ENCODE measurements at regions not wholly inside any gene's neighbourhood (a gene's known extent, or its start where the extent isn't known, plus 50 kb on each side); places are given as distances from the start of the nearest gene placed in this dataset.

DNA sequence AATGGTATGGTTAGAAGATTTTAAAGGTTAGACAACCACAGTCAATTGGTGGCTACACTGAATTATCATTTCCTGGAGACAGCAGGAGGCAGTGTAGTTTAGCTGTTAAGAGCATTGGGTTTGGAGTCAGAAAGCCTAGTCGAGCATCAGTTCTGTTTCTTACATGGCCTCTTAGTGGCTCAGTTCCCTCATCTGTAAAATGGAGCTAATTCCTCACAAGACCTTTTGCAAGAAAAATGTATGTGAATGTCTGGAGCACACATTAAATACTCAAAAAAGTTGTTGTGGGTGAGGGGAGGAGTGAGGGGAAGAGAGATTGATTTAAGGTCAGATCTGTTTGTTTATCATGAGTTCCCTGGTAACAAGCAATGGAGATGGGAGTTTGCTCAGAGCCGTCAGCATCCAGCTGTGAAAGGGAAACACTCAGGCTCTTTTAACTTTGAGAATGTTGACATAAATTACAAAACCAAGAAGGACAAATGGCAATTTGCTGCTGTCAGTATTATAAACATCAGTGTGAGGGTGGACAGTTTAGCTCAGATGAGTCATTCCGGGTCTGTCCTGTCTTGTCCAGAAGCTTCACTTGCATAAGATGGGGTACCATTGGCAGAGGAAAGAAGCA lies 98.2 kb upstream of the PGRMC2 start:
- H3K9me3 ChIP-seq = no peaks in the 10 kb centered on the region
- DNase-seq (peak; percentile 10 to 47), ATAC-seq (peak; percentile 42 to 43)
- TF ChIP-seq CTCF (IDR thresholded peaks at IDR 0.05 in 4 of 5, conservative IDR thresholded peaks at IDR 0.05 in 1 of 5) (no peak), POLR2A (IDR thresholded peaks at IDR 0.05) (no peak)
- no peaks in the 10 kb centered on the region for H3K36me3 ChIP-seq
- H3K4me3 ChIP-seq = no peak overlapping the region
- intact Hi-C loops (cut with DNase I; ENCODE audit: low total_unique reads) (loop anchor here (2.0 to 10.0 kb wide), 6 partner anchors 15 to 479 kb away; no protein-coding TSS in a partner anchor), in situ Hi-C loops (cut with MboI; ENCODE audit: low sequenced_read_pairs in 4 of 4) (no loop called here)
- peak overlapping the region; percentile 90 to 92 (median 91) for H3K27ac ChIP-seq
- no peaks in the 10 kb centered on the region for H3K27me3 ChIP-seq
- H3K4me1 ChIP-seq = peaks cover 32 to 41% of the 10 kb centered on the region in 2 donors

- Histone ChIP-seq H3K27me3 (no peaks in the 10 kb centered on the region), H3K4me1 (peaks cover 32 to 44% of the 10 kb centered on the region in 2 donors), H3K27ac (peak overlapping the region; percentile 90 to 92 (median 91)), H3K9me3 (no peaks in the 10 kb centered on the region), H3K36me3 (no peaks in the 10 kb centered on the region), H3K4me3 (no peak overlapping the region)
- DNase-seq (no peak), ATAC-seq (no peak)
- in situ Hi-C loops (cut with MboI; ENCODE audit: low sequenced_read_pairs in 4 of 4) = no loop called here
- TF ChIP-seq POLR2A (IDR thresholded peaks at IDR 0.05) (no peak), CTCF (IDR thresholded peaks at IDR 0.05 in 4 of 5, conservative IDR thresholded peaks at IDR 0.05 in 1 of 5) (no peak)
- intact Hi-C loops (cut with DNase I; ENCODE audit: low total_unique reads) = loop anchor here (5.0 to 10.0 kb wide), 3 partner anchors 170 to 480 kb away; no protein-coding TSS in a partner anchor
These were observed 97.4 kb upstream of the PGRMC2 start for GRCh38 chr4:128384765-128385598.

DNA sequence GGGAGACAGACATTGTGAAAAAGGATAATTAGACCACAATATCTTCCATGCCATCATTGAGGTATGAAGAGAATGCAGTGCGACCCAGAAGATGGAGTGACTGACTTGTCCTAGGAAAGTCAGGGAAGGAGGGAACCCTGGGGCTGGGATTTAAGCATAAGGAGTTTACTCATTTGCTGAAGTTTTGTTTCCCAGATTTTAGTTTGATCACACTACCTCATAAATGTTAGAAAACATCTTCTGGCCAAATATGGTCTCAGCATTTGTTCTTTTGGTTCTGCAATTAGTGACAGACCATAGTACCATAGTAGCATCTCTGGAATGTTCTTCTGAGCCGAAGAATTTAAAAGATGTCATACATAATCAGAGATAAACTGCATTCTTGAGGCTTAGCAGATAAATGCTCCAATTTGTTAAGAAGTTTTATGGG lies 96.5 kb upstream of the PGRMC2 start:
- H3K4me3 ChIP-seq = no peak overlapping the region
- in situ Hi-C loops (cut with MboI; ENCODE audit: low sequenced_read_pairs in 4 of 4) = no loop called here
- no peaks in the 10 kb centered on the region for H3K27me3 ChIP-seq
- H3K36me3 ChIP-seq = no peaks in the 10 kb centered on the region
- no peak for ATAC-seq
- no peak overlapping the region for H3K27ac ChIP-seq
- no peak for DNase-seq
- no peak for TF ChIP-seq CTCF (IDR thresholded peaks at IDR 0.05 in 4 of 5, conservative IDR thresholded peaks at IDR 0.05 in 1 of 5)
- TF ChIP-seq POLR2A (IDR thresholded peaks at IDR 0.05) = no peak
- peaks cover 32 to 44% of the 10 kb centered on the region in 2 donors for H3K4me1 ChIP-seq
- H3K9me3 ChIP-seq = no peaks in the 10 kb centered on the region
- intact Hi-C loops (cut with DNase I; ENCODE audit: low total_unique reads) = loop anchor here (10.0 kb wide), 2 partner anchors 171 to 481 kb away; no protein-coding TSS in a partner anchor

DNA sequence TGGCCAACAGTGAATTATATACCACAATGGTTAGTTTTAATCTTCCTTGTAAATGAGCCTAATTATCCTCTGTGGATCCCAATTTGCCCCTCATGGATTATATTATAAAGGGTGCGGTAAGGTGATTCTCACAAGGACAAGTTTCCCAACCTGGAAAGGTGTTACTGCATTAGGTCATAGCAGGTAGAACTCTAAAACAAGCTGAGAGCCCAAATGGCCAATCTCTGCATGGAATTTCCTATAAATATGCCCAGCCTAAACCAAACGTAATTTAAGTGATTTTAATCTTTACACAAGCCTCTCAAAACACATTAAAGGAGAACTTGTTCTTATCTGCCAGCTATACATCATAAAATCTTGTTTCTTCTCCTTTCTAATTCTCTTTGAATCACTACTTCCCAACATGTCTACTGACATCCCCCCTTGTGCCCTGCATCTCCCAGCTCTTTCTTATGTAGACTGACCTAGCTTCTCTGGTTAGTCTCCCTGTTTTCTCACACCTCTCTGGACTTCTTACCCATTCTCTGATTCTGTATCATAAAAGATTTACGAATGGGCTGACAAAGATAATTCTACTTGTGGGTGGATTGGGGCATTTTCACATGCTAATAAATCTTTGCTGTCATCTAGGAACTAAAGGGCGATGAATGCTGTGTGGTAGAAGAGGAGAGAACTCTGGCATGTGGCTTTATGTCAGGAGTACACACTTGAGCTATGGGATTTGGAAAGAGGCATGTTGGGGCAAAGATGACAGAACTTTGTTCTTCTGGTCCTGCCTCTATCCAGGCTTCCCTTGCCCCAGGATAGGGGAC lies 94.3 kb upstream of the PGRMC2 start:
- in situ Hi-C loops (cut with MboI; ENCODE audit: low sequenced_read_pairs in 4 of 4) = no loop called here
- DNase-seq = no peak
- no peaks in the 10 kb centered on the region for H3K27me3 ChIP-seq
- no peaks in the 10 kb centered on the region for H3K9me3 ChIP-seq
- peaks cover 17 to 26% of the 10 kb centered on the region in 2 donors for H3K4me1 ChIP-seq
- H3K4me3 ChIP-seq = no peak overlapping the region
- intact Hi-C loops (cut with DNase I; ENCODE audit: low total_unique reads) = loop anchor here (10.0 kb wide), 2 partner anchors 173 to 483 kb away; no protein-coding TSS in a partner anchor
- ATAC-seq = no peak
- H3K36me3 ChIP-seq = no peaks in the 10 kb centered on the region
- no peak for TF ChIP-seq POLR2A (IDR thresholded peaks at IDR 0.05)
- TF ChIP-seq CTCF (IDR thresholded peaks at IDR 0.05 in 4 of 5, conservative IDR thresholded peaks at IDR 0.05 in 1 of 5) = no peak
- H3K27ac ChIP-seq = no peak overlapping the region

Data from gastrocnemius medialis (tissue), 4 donors.